CD8-positive, alpha-beta memory T cell (primary cell): ENCODE measurements at regions not wholly inside any gene's neighbourhood (a gene's known extent, or its start where the extent isn't known, plus 50 kb on each side); places are given as distances from the start of the nearest gene placed in this dataset.

Experiments
- CTCF ChIA-PET: fragments of 350-600 bp; sonication (Branson Sonifier 250); formaldehyde crosslinking; loops from one replicate; lab custom pipeline; 2021; ENCODE audit warnings: antibody characterized with exemption; lab: Charles Lee
- POLR2A ChIA-PET: fragments of 350-600 bp; sonication (Branson Sonifier 250); formaldehyde crosslinking; loops from one replicate; lab custom pipeline; 2021; ENCODE audit warnings: antibody characterized with exemption; lab: Charles Lee
- DNase-seq, 5 donors: peaks; one replicate each; pipeline versions ENCODE4 v3.0.0 to v3.0.0-alpha.2; 2020 to 2022; ENCODE audit warnings: mixed read lengths in 1 of 5
- H3K27ac ChIP-seq: one replicate; pipeline ENCODE4 v1.7.0; 2013; ENCODE audit warnings: low read depth, mild to moderate bottlenecking, low read length, moderate library complexity
- H3K27me3 ChIP-seq: 2 replicates; pipeline ENCODE4 v1.7.0; 2013; ENCODE audit warnings: low read length, mild to moderate bottlenecking; ENCODE audit not compliant: insufficient read depth, poor library complexity, severe bottlenecking
- H3K36me3 ChIP-seq: 2 replicates; pipeline ENCODE4 v1.7.0; 2013; ENCODE audit warnings: mild to moderate bottlenecking, low read length, moderate library complexity; ENCODE audit not compliant: insufficient read depth
- H3K4me1 ChIP-seq: 2 replicates; pipeline ENCODE4 v1.7.0; 2013; ENCODE audit warnings: mild to moderate bottlenecking, low read length, moderate library complexity; ENCODE audit not compliant: insufficient read depth
- H3K4me3 ChIP-seq: 2 replicates; pipeline ENCODE4 v1.7.0; 2013; ENCODE audit warnings: mild to moderate bottlenecking, low read length
- H3K9me3 ChIP-seq: 2 replicates; pipeline ENCODE4 v1.7.0; 2013; ENCODE audit warnings: mild to moderate bottlenecking, low read length
- H3K27ac Mint-ChIP-seq, 8 donors: one replicate each; pipeline ENCODE4 v1.8.0; 2020 to 2021; ENCODE audit warnings: mixed read lengths in 8 of 8, mild to moderate bottlenecking in 6 of 8, inconsistent platforms in 3 of 8, moderate library complexity in 3 of 8
- H3K27me3 Mint-ChIP-seq, 2 donors: one replicate each; pipeline ENCODE4 v1.8.0; 2020 to 2021; ENCODE audit warnings: mixed read lengths in 2 of 2, mild to moderate bottlenecking in 1 of 2, moderate library complexity in 1 of 2
- H3K36me3 Mint-ChIP-seq, 3 donors: one replicate each; pipeline ENCODE4 v1.8.0; 2020 to 2021; ENCODE audit warnings: mixed read lengths in 3 of 3, inconsistent platforms in 1 of 3, mild to moderate bottlenecking in 1 of 3
- H3K4me1 Mint-ChIP-seq, 3 donors: one replicate each; pipeline ENCODE4 v1.8.0; 2020 to 2021; ENCODE audit warnings: mixed read lengths in 3 of 3, inconsistent platforms in 1 of 3, mild to moderate bottlenecking in 1 of 3
- H3K4me3 Mint-ChIP-seq, 7 donors: one replicate each; pipeline ENCODE4 v1.8.0; 2020 to 2021; ENCODE audit warnings: mixed read lengths in 7 of 7, mild to moderate bottlenecking in 6 of 7, moderate library complexity in 4 of 7, inconsistent platforms in 2 of 7
- H3K9me3 Mint-ChIP-seq, 5 donors: one replicate each; pipeline ENCODE4 v1.8.0; 2020 to 2022; ENCODE audit warnings: mixed read lengths in 5 of 5, mild to moderate bottlenecking in 3 of 5, moderate library complexity in 2 of 5, inconsistent platforms in 1 of 5

DNA sequence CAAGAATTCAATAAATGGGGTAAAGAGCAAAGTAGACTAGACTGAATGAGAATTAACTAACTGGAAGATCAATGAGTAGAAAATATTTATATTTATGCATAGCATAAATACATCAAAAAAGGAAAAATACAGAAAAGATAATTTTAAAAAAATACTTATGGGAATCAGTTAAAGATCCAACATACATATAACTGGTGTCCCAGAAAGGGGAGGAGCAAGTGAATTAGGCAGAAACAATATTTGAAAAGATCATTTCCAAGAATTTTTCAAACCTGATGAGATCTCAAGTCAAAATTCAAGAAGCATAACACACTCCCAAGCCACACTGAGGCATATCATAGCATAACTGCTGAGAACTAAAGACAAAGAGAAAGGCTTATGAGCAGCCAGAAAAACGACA lies 62.7 kb upstream of the SHISAL1 start:
- peaks cover 1 to 13% of the 10 kb centered on the region in 2 donors for H3K27me3 Mint-ChIP-seq
- H3K27ac ChIP-seq, result no peak overlapping the region
- POLR2A ChIA-PET, result no interaction called here
- H3K9me3 Mint-ChIP-seq, result peaks cover 23 to 37% (median 29%) of the 10 kb centered on the region in 5 donors
- peaks cover 10% of the 10 kb centered on the region for H3K9me3 ChIP-seq
- H3K27me3 ChIP-seq, result no peaks in the 10 kb centered on the region
- H3K4me3 ChIP-seq, result no peak overlapping the region
- no peaks in the 10 kb centered on the region for H3K4me1 Mint-ChIP-seq
- H3K4me1 ChIP-seq, result no peaks in the 10 kb centered on the region
- CTCF ChIA-PET, result no interaction called here
- H3K36me3 ChIP-seq, result no peaks in the 10 kb centered on the region
- no peak overlapping the region for H3K4me3 Mint-ChIP-seq
- peaks cover 0 to 22% (median 4%) of the 10 kb centered on the region in 3 donors for H3K36me3 Mint-ChIP-seq
- no peak for DNase-seq
- no peak overlapping the region for H3K27ac Mint-ChIP-seq

DNA sequence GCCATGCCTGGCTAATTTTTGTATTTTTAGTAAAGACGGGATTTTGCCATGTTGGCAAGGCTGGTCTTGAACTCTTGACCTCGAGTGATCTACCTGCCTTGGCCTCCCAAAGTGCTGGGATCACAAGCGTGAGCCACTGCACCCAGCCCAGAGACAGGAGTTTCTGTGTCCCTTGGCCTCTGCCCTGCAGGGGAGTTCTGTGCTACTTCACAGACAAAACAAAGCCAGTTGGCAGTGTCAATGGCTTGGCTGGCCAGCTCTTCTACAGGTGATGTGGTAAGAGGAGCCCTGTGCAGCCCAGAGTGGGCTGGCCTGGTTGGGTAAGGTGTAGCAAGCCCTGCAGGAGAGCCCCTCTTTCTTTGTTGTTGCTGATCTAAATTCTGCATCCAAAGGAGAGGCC lies 60.5 kb upstream of the SHISAL1 start:
- Histone ChIP-seq H3K4me3 (no peak overlapping the region), H3K36me3 (no peaks in the 10 kb centered on the region), H3K9me3 (peaks cover 10% of the 10 kb centered on the region), H3K27ac (no peak overlapping the region), H3K4me1 (no peaks in the 10 kb centered on the region), H3K27me3 (no peaks in the 10 kb centered on the region)
- no peaks in the 10 kb centered on the region for H3K4me1 Mint-ChIP-seq
- H3K9me3 Mint-ChIP-seq, result peaks cover 22 to 33% (median 25%) of the 10 kb centered on the region in 5 donors
- peak in 1 of 5 donors; percentile 29 for DNase-seq
- H3K36me3 Mint-ChIP-seq, result peaks cover 0 to 22% (median 4%) of the 10 kb centered on the region in 3 donors
- H3K4me3 Mint-ChIP-seq, result no peak overlapping the region
- H3K27ac Mint-ChIP-seq, result no peak overlapping the region
- ChIA-PET POLR2A (no interaction called here), CTCF (interaction anchor here (1.1 kb wide), 1 partner anchor 80 kb away, joined by 3 read pairs; no protein-coding TSS in a partner anchor)
- H3K27me3 Mint-ChIP-seq, result peaks cover 6 to 7% of the 10 kb centered on the region in 2 donors

DNA sequence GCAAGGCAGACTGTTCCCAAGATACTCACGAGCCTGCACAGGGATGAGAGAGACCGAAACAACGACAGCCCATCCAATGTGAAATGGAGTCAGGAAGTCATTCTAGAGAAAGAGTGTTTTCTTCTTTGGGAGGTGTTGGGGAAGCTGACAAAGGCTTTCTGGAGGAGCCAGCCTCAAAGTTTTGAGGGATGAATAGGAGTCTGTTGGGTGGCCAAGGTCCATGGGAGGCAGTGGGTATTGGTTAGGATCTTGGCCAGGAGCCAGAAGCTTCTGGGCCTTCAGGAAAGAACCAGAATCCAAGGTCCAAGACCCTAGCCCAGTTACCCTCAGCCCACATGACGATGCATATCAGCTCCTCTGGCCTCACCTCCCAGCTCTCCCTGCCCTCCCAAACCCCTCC lies 59.9 kb upstream of the SHISAL1 start:
- ChIA-PET POLR2A (no interaction called here), CTCF (interaction anchor here (1.1 kb wide), 1 partner anchor 81 kb away, joined by 3 read pairs; no protein-coding TSS in a partner anchor)
- Mint-ChIP-seq H3K4me3 (no peak overlapping the region), H3K4me1 (no peaks in the 10 kb centered on the region), H3K36me3 (peaks cover 0 to 17% (median 4%) of the 10 kb centered on the region in 3 donors), H3K9me3 (peaks cover 18 to 28% (median 24%) of the 10 kb centered on the region in 5 donors), H3K27ac (no peak overlapping the region), H3K27me3 (peaks cover 6 to 7% of the 10 kb centered on the region in 2 donors)
- Histone ChIP-seq H3K27me3 (no peaks in the 10 kb centered on the region), H3K9me3 (peaks cover 10% of the 10 kb centered on the region), H3K36me3 (no peaks in the 10 kb centered on the region), H3K4me1 (no peaks in the 10 kb centered on the region), H3K4me3 (no peak overlapping the region), H3K27ac (no peak overlapping the region)
- peak in 1 of 5 donors; percentile 18 for DNase-seq

DNA sequence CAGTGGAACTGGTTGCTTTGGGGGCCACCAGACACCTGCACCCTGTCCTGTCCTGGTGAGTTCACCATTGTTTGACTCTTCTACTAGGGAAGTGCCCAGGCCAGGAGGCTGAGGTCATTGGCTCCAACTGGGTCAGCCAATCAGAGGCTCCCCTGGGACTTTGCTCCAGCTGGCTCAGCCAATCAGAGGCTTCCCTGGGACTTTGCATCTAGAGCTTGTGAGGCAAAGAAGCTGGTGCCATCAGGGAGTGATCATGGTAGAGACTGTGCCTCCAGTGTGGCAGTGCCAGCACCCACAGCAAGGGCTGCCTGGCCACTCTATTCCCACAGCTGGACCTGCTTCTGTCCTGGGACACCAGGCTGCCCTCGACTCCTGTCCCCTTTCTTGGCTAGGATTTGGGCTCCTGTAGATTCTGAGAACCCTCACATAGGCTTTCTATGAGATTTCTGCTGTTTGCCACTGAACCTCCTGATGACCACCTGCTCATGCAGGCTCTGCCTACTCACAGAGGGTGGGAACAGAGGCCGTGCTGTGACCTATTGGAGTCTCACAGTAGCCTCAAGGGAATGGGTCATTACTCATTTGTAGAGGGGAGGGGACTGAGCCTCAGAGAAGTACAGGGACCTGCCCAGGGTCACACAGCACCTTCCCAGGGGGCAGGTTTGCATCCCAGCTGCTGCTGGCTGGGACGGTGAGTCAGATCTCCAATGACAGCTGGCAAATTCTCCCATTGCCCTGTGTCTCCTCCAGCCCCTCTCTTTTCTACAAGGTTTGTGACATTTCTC lies 59.2 kb upstream of the SHISAL1 start:
- Mint-ChIP-seq H3K36me3 (peaks cover 0 to 15% (median 4%) of the 10 kb centered on the region in 3 donors), H3K27me3 (peaks cover 6 to 7% of the 10 kb centered on the region in 2 donors), H3K4me1 (no peaks in the 10 kb centered on the region), H3K9me3 (peaks cover 15 to 24% (median 20%) of the 10 kb centered on the region in 5 donors), H3K4me3 (peak overlapping the region in 1 of 7 donors; percentile 36), H3K27ac (no peak overlapping the region)
- H3K9me3 ChIP-seq, result peaks cover 10% of the 10 kb centered on the region
- no peaks in the 10 kb centered on the region for H3K36me3 ChIP-seq
- no peaks in the 10 kb centered on the region for H3K4me1 ChIP-seq
- no peak overlapping the region for H3K4me3 ChIP-seq
- ChIA-PET POLR2A (no interaction called here), CTCF (no interaction called here)
- DNase-seq, result peak in 1 of 5 donors; percentile 37
- no peaks in the 10 kb centered on the region for H3K27me3 ChIP-seq
- no peak overlapping the region for H3K27ac ChIP-seq

DNA sequence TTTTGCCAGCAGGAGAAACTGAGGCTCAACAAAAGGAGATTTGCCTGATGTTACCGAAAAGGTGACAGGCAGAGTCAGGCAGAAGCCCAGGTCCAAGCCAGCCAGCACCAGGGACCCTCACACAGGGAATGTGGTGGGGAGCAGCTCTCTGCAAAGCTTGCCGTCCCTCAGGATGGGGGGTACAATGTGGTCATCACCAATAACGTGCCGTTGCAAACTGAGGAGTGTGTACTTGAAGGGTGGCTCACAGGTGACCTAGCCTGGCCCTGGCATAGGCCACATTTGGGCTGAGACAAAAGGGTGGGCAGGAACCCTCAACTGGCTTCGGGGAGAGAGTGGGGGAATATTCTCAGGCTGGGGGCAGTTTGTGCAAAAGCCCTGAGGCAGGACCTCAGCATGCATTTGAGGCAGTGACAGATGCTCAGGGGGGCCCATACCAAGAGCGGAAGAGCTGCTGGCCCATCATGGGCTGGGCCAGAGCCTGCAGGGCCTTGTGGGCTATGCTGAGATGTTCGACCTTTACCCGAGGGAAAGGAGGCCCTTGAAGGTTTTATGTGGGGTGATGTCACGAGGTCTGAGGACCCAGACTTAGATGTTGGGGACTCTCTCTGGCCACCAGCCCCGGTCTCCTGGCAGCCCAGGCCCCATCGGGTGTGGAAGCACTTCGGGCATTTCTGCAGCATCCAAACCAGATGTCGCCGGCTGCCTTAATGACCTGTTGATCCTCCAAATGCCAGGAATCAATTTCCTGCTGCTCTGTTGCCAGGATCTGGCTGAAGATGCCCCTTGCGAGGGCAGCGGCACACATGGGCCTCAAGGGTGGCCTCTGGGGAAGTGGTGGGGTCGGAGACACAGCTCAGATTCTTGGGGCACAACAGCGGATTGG lies 57.4 kb upstream of the SHISAL1 start:
- Mint-ChIP-seq H3K27ac (no peak overlapping the region), H3K27me3 (peaks cover 6 to 7% of the 10 kb centered on the region in 2 donors), H3K4me3 (peak overlapping the region in 1 of 7 donors; percentile 23), H3K36me3 (peaks cover 0 to 13% (median 2%) of the 10 kb centered on the region in 3 donors), H3K9me3 (peaks cover 9 to 16% (median 13%) of the 10 kb centered on the region in 5 donors), H3K4me1 (no peaks in the 10 kb centered on the region)
- POLR2A ChIA-PET, result no interaction called here
- Histone ChIP-seq H3K4me1 (no peaks in the 10 kb centered on the region), H3K27me3 (no peaks in the 10 kb centered on the region), H3K9me3 (peaks cover 10% of the 10 kb centered on the region), H3K27ac (no peak overlapping the region), H3K4me3 (no peak overlapping the region), H3K36me3 (no peaks in the 10 kb centered on the region)
- DNase-seq, result peak in 1 of 5 donors; percentile 23
- CTCF ChIA-PET, result no interaction called here

DNA sequence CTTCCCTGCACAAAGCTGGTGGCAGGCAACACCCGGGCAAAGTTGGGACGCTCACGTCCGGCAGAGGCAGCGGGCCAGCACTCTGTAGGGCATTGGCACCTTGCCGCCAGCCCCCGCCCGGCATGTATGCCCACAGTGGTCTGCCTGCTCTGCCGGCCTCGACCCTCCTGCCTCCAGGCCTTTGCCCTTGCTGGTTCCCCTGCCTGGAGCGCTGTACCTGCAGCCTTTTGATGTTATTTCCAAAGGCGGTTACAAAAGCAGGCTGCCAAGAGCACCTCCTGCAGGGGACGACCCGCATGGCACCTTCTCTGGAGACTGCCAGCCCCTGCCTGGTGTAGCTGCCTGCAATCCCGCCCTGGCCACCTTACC lies 56.5 kb upstream of the SHISAL1 start:
- H3K4me1 Mint-ChIP-seq, result no peaks in the 10 kb centered on the region
- Histone ChIP-seq H3K27me3 (no peaks in the 10 kb centered on the region), H3K36me3 (no peaks in the 10 kb centered on the region), H3K27ac (no peak overlapping the region), H3K4me3 (no peak overlapping the region), H3K4me1 (no peaks in the 10 kb centered on the region), H3K9me3 (peaks cover 2% of the 10 kb centered on the region)
- peaks cover 2 to 6% of the 10 kb centered on the region in 2 donors for H3K27me3 Mint-ChIP-seq
- CTCF ChIA-PET, result no interaction called here
- H3K4me3 Mint-ChIP-seq, result no peak overlapping the region
- H3K36me3 Mint-ChIP-seq, result peaks cover 0 to 4% (median 0%) of the 10 kb centered on the region in 3 donors
- peak in 1 of 5 donors; percentile 23 for DNase-seq
- H3K27ac Mint-ChIP-seq, result no peak overlapping the region
- POLR2A ChIA-PET, result no interaction called here
- peaks cover 3 to 7% (median 4%) of the 10 kb centered on the region in 5 donors for H3K9me3 Mint-ChIP-seq

DNA sequence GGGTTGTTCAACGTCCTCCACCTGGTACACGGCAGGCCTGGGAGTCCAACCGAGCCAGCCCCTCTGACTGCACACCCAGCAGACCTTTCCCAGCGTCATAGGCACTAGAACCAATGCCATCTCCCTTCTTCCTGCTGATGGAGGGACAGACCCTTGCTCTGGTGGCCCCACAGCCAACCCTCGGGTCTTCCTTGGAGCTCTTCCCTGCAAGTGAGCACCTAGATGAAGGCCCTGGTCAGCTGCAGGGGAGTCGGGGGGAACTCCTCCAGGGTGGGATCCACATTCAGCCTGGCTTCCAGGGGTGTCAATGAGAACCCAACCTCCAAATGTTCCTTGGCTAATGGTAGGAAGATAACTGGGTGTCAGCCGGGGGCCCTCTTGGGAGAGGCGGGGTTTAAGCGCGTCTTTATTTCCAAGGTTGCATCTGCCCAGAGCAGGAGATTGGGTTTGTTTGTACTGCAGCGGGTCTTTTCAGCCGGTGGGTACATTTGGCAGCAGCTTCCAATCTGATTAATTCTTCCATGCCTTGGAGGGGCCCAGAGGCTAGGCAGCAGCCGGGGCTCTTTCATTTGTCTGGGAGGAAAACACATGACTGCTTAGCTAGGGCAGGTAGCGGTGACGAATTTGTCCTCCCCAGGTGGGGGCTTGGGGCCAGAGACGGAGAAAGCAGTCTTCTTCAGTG lies 56.0 kb upstream of the SHISAL1 start:
- Histone ChIP-seq H3K27me3 (no peaks in the 10 kb centered on the region), H3K4me1 (no peaks in the 10 kb centered on the region), H3K27ac (no peak overlapping the region), H3K4me3 (no peak overlapping the region), H3K36me3 (no peaks in the 10 kb centered on the region), H3K9me3 (no peaks in the 10 kb centered on the region)
- H3K36me3 Mint-ChIP-seq, result no peaks in the 10 kb centered on the region
- no peaks in the 10 kb centered on the region for H3K4me1 Mint-ChIP-seq
- ChIA-PET CTCF (no interaction called here), POLR2A (no interaction called here)
- peaks cover 0 to 3% (median 2%) of the 10 kb centered on the region in 5 donors for H3K9me3 Mint-ChIP-seq
- H3K27me3 Mint-ChIP-seq, result peaks cover 0 to 6% of the 10 kb centered on the region in 2 donors
- peak overlapping the region in 1 of 8 donors; percentile 54 for H3K27ac Mint-ChIP-seq
- peak in 1 of 5 donors; percentile 22 for DNase-seq
- H3K4me3 Mint-ChIP-seq, result no peak overlapping the region
